Sigmoid colon (tissue), 4 donors: ENCODE measurements at regions not wholly inside any gene's neighbourhood (a gene's known extent, or its start where the extent isn't known, plus 50 kb on each side); places are given as distances from the start of the nearest gene placed in this dataset.

ENCODE experiments used
- EP300 ChIP-seq, 4 donors: sonication (generic); formaldehyde crosslinking; IDR thresholded peaks; one replicate each; pipeline ENCODE4 v1.6.1; 2017; ENCODE audit warnings: antibody characterized with exemption in 4 of 4
- POLR2A ChIP-seq, 2 donors: fragments of 450-650 bp; IDR thresholded peaks; one replicate each; pipeline ENCODE4 v1.6.1; 2016; ENCODE audit warnings: antibody characterized with exemption in 2 of 2, mild to moderate bottlenecking in 2 of 2, moderate library complexity in 2 of 2
- POLR2AphosphoS5 ChIP-seq, 4 donors: sonication (generic); formaldehyde crosslinking; IDR thresholded peaks; one replicate each; pipeline ENCODE4 v1.6.1; 2017; ENCODE audit warnings: antibody characterized with exemption in 4 of 4
- TF ChIP-seq, protein P1 (sequence below), 4 experiments: fragments of 450-650 bp in 3 of 4; fragments of 200-600 bp in 1 of 4; IDR thresholded peaks; one replicate each; pipeline ENCODE4 v1.5.1; 2016 to 2019; ENCODE audit warnings: antibody characterized with exemption in 4 of 4, mild to moderate bottlenecking in 3 of 4, moderate library complexity in 2 of 4

DNA sequence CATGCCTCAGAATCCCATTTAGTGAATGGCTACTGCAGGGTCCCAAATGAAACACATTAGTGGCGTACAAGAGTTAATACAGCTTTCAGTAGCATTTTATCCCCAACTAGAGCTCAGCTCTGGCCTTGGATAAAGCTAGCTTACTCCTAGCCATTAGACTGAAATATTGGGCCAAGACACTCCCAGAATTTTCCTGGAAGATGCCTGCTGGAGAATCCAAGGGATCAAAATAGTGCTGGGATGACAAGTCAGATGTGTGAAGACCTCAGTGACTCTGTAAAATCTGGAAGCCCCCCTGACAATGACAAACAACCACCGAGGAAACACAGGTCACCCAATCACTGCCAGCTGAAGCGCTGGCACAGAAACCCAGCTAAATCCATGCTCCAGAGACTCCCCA lies 303.1 kb upstream of the SORL1-AS1 start:
- TF ChIP-seq, protein P1, sequence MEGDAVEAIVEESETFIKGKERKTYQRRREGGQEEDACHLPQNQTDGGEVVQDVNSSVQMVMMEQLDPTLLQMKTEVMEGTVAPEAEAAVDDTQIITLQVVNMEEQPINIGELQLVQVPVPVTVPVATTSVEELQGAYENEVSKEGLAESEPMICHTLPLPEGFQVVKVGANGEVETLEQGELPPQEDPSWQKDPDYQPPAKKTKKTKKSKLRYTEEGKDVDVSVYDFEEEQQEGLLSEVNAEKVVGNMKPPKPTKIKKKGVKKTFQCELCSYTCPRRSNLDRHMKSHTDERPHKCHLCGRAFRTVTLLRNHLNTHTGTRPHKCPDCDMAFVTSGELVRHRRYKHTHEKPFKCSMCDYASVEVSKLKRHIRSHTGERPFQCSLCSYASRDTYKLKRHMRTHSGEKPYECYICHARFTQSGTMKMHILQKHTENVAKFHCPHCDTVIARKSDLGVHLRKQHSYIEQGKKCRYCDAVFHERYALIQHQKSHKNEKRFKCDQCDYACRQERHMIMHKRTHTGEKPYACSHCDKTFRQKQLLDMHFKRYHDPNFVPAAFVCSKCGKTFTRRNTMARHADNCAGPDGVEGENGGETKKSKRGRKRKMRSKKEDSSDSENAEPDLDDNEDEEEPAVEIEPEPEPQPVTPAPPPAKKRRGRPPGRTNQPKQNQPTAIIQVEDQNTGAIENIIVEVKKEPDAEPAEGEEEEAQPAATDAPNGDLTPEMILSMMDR (IDR thresholded peaks at IDR 0.05), result no peak
- TF ChIP-seq EP300 (IDR thresholded peaks at IDR 0.05) (no peak), POLR2A (IDR thresholded peaks at IDR 0.05) (no peak), POLR2AphosphoS5 (IDR thresholded peaks at IDR 0.05) (no peak)
